IgD-negative memory B cell (primary cell): ENCODE measurements at regions not wholly inside any gene's neighbourhood (a gene's known extent, or its start where the extent isn't known, plus 50 kb on each side); places are given as distances from the start of the nearest gene placed in this dataset.

Source experiments
- H3K27ac Mint-ChIP-seq, 3 donors: one replicate each; pipeline ENCODE4 v1.8.0; 2020 to 2022; ENCODE audit warnings: mild to moderate bottlenecking in 3 of 3, mixed read lengths in 3 of 3, moderate library complexity in 1 of 3
- H3K27me3 Mint-ChIP-seq: one replicate; pipeline ENCODE4 v1.8.0; 2021; ENCODE audit warnings: mixed read lengths
- H3K36me3 Mint-ChIP-seq: one replicate; pipeline ENCODE4 v1.8.0; 2020; ENCODE audit warnings: mild to moderate bottlenecking, mixed read lengths
- H3K4me1 Mint-ChIP-seq, 3 donors: one replicate each; pipeline ENCODE4 v1.8.0; 2020 to 2022; ENCODE audit warnings: mixed read lengths in 3 of 3, mild to moderate bottlenecking in 1 of 3
- H3K4me3 Mint-ChIP-seq, 4 donors: one replicate each; pipeline ENCODE4 v1.8.0; 2020 to 2022; ENCODE audit warnings: mild to moderate bottlenecking in 4 of 4, mixed read lengths in 4 of 4, moderate library complexity in 3 of 4
- H3K9me3 Mint-ChIP-seq, 3 donors: one replicate each; pipeline ENCODE4 v1.8.0; 2020 to 2021; ENCODE audit warnings: mixed read lengths in 3 of 3, mild to moderate bottlenecking in 1 of 3

DNA sequence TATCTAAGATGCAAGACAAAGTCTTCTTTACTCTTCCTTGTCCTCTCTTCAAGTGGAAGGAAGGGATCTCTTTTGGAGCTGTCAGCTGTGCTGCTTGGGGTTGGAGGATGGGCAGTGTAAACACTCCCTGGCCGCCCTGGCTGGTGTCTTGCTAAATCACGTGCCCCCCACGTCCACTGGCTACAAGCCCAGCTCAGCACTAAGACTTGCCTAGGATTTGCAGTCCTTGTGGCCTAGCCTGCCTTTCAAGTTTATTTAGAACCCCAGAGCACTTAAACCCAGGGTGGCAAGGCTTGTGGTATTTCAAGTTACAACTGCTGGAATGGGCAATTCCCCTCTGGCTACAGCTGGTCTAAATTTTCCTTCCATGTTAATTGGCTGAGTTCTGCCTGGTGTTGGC is 272.4 kb upstream of the MYO3A start:
- Mint-ChIP-seq H3K27me3 (no peaks in the 10 kb centered on the region), H3K27ac (no peak overlapping the region), H3K36me3 (peaks cover 1% of the 10 kb centered on the region), H3K9me3 (peaks cover 0 to 9% (median 4%) of the 10 kb centered on the region in 3 donors), H3K4me3 (no peak overlapping the region), H3K4me1 (no peaks in the 10 kb centered on the region)

DNA sequence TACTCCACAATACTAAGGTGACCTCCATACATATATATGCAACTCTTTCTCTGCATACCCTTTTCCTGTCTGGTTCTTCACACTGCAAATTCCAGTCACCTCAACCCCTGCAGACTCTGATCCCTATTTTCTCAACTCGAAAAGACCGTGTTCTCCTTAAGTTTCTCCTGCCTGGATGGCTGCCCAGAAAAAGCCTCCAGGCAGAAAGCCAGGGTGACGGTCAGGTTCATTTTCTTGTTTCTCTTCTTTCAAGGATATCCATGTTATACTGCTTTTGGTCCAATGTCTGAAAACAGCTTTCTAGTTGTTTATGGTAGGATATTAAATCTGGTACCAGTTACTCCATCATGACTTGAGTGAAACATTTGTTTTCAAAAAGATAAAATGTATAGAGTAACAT is 267.8 kb upstream of the MYO3A start:
- Mint-ChIP-seq H3K36me3 (peaks cover 1% of the 10 kb centered on the region), H3K9me3 (peaks cover 1 to 5% (median 4%) of the 10 kb centered on the region in 3 donors), H3K4me1 (no peaks in the 10 kb centered on the region), H3K27ac (no peak overlapping the region), H3K27me3 (peaks cover 3% of the 10 kb centered on the region), H3K4me3 (no peak overlapping the region)

DNA sequence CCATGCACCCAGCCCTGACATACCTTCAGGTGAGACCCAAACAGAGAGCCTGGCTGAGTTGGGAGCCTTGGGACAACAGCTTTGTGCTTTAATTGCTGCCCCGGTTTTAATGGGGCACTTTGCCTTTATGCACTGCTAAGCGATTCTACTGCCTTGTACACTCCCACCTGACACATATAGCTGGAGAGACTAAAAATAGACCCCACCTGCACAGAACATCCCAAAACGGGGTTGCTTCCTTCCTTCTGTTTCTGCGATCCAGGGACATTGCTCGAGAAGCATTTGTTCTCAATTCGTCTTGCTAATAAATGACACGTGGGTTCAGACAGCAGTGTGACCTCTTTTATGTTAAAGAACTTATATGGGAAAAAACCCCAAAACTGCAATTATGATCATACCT is 258.8 kb upstream of the MYO3A start:
- H3K4me3 Mint-ChIP-seq, result no peak overlapping the region
- H3K27ac Mint-ChIP-seq, result no peak overlapping the region
- H3K4me1 Mint-ChIP-seq, result no peaks in the 10 kb centered on the region
- H3K9me3 Mint-ChIP-seq, result peaks cover 0 to 12% (median 1%) of the 10 kb centered on the region in 3 donors
- no peaks in the 10 kb centered on the region for H3K36me3 Mint-ChIP-seq
- H3K27me3 Mint-ChIP-seq, result peaks cover 2% of the 10 kb centered on the region

DNA sequence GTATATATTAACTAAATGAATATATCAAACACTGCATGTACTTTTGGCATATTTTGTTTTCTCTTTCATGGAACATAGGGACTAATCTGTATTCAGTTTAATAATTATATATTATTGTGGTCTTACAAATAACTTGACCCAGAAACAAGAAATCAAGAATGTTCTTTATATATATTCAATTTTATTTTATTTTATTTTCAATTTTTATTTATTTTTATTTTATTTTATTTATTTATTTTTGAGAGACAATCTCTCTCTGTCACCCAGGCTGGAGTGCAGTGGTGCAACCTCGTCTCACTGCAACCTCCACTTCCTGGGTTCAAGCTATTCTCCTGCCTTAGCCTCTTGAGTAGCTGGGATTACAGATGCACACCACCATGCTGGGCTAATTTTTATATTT is 258.4 kb upstream of the MYO3A start:
- Mint-ChIP-seq H3K9me3 (peaks cover 0 to 12% (median 1%) of the 10 kb centered on the region in 3 donors), H3K27me3 (peaks cover 2% of the 10 kb centered on the region), H3K4me3 (no peak overlapping the region), H3K36me3 (no peaks in the 10 kb centered on the region), H3K27ac (no peak overlapping the region), H3K4me1 (no peaks in the 10 kb centered on the region)

DNA sequence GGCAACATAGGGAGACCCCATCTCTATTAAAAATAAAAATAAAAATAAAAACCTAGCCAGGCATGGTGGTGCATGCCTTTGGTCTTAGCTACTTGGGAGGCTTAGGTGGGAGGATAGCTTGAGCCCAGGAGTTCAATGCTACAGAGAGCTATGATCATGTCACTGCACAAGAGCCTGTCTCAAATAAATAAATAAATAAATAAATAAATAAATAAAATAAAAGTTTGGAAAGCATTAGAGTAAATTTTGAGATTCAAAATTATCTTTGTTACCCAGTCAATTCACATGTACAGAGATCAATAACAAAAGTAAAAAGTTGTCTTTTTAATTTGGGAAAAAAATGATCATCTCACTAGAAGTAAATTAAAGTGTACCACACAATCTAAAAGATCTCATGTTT is 255.8 kb upstream of the MYO3A start:
- peaks cover 0 to 11% (median 1%) of the 10 kb centered on the region in 3 donors for H3K9me3 Mint-ChIP-seq

DNA sequence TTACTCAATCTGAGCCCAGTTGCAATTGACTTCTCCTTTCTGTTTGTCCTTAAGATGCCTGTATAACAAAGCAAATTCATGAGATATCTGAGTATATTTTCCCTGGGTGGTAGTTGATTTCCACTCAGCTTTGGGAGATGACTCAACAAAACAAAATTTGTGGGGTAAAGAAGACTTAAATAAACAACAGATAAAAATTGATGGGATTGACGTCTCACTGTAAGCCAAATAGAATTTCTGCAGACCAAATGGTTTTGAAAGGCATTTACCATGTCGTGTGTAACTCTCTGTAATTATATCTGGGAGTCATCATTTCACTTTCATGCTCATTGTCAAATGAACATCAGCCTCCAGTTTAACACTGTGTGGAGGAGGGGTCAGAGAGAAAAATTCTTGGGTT is 255.4 kb upstream of the MYO3A start:
- H3K9me3 Mint-ChIP-seq, result peaks cover 0 to 7% (median 0%) of the 10 kb centered on the region in 3 donors
- peaks cover 2% of the 10 kb centered on the region for H3K27me3 Mint-ChIP-seq
- H3K4me3 Mint-ChIP-seq, result no peak overlapping the region
- no peak overlapping the region for H3K27ac Mint-ChIP-seq
- H3K36me3 Mint-ChIP-seq, result no peaks in the 10 kb centered on the region
- H3K4me1 Mint-ChIP-seq, result peaks cover 0 to 4% (median 2%) of the 10 kb centered on the region in 3 donors

More for the DNA sequence above, 255.8 kb upstream of the MYO3A start:
- Mint-ChIP-seq H3K4me1 (peaks cover 0 to 4% (median 2%) of the 10 kb centered on the region in 3 donors), H3K27me3 (peaks cover 2% of the 10 kb centered on the region), H3K4me3 (no peak overlapping the region), H3K36me3 (no peaks in the 10 kb centered on the region), H3K27ac (no peak overlapping the region)

DNA sequence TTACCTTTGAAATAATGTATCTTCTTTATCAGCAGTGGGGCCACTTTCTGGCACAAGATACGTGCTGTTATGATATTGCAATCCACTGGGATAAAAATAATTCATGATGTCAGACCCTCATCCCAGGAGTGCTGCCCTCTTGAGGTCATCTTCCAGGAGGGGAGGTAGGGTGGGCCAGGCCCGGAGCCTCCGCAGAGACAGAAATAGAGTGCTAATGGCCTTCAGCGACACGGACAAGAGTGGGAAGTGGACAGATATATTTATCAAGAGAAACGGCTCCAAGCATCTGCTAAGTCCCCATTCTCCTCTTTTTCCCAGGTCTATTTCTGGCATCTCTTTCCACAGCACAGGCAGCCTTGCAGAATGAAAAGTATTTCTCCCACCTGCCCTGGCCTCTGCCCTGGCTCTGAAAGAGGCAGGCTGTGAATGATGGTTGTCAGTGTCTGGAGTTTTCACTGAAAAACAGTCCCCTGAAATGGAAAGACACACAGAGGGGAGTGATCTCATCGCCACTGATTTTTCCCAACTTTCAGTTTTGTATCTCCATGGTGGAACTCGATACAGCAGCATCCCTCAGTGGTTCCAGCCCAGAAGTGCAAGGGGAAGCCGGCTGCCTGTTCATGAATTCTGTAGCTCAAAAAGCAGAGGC is 251.7 kb upstream of the MYO3A start:
- Mint-ChIP-seq H3K4me1 (peaks cover 0 to 5% (median 4%) of the 10 kb centered on the region in 3 donors), H3K9me3 (no peaks in the 10 kb centered on the region), H3K36me3 (peaks cover 2% of the 10 kb centered on the region), H3K27me3 (no peaks in the 10 kb centered on the region), H3K27ac (no peak overlapping the region), H3K4me3 (no peak overlapping the region)

DNA sequence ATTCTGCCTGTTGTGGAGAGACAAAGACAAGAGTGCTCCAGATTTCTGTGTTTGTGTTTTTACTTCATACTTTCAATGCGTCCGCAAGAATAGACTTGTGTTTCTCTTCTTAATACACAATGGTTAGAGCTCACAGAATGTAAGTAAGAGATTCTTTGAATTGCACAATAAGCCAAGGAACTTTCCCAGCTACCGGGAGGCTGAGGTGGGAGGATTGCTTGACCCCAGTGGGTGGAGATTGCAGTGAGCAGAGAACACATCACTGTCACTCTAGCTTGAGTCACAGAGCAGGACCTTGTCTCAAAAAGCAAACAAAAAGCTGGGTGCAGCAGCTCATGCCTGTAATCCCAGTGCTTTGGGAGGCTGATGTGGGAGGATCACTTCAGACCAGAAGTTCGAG is 250.7 kb upstream of the MYO3A start:
- no peaks in the 10 kb centered on the region for H3K9me3 Mint-ChIP-seq
- no peak overlapping the region for H3K4me3 Mint-ChIP-seq
- no peaks in the 10 kb centered on the region for H3K27me3 Mint-ChIP-seq
- H3K27ac Mint-ChIP-seq, result no peak overlapping the region
- H3K36me3 Mint-ChIP-seq, result peaks cover 2% of the 10 kb centered on the region
- peaks cover 0 to 5% (median 4%) of the 10 kb centered on the region in 3 donors for H3K4me1 Mint-ChIP-seq

DNA sequence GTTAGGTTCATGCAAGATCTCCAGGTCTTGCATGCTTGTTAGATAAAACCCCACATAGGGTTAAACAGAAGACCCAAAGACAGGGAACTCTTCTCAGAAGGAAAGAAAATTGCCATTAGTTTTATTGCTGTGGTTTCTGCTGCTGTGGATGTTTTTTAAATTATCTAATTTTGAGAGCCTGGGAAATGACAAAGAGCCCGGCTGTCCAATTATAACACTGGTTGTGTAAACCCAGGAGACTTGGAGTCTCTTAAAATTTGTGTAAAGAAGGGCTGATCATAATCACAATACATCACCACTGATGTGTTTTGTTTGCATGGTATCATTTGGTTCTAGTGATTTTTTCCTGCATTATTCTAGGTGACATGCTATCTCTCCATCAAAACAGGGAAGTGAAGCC is 246.5 kb upstream of the MYO3A start:
- Mint-ChIP-seq H3K4me1 (peaks cover 19 to 24% (median 21%) of the 10 kb centered on the region in 3 donors), H3K27ac (no peak overlapping the region), H3K4me3 (no peak overlapping the region), H3K9me3 (peaks cover 0 to 4% (median 3%) of the 10 kb centered on the region in 3 donors), H3K27me3 (no peaks in the 10 kb centered on the region), H3K36me3 (peaks cover 4% of the 10 kb centered on the region)

DNA sequence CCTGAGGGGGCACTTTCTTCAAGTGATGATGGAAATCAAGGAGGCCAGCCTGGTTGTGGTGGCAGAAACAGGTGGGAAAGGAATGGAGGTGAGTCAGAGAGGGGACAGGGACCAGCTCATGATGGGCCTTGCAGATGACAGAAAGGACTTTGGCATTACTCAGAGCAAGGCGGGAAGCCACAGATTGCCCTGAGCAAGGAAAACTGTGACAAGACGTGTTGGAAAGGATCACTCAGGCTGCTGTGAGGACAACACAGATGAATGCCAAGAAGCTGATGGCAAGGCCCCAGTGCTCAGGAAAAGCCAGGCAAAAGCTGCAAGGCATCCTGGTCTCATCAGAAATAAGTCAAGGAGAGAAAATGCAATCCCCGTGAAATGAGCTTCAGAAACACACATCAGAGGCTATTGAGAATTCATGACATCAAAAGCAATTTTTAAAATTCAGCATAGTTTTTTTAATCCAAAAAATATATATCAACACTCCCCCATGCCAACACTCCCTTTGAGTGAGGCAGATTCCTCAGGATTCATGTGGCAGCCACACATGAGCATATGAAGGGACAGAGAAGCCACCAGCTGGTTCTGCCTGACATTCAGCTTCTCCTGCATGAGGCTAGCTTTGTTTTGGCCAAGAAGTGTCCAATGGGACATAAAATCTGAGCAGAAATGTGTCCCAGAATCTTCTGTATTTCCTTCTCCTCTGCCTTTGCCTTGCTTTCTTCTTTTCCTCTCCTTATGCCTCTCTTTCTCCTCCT is 244.5 kb upstream of the MYO3A start:
- Mint-ChIP-seq H3K4me3 (peak overlapping the region in 1 of 4 donors; percentile 23), H3K9me3 (peaks cover 0 to 4% (median 3%) of the 10 kb centered on the region in 3 donors), H3K27ac (no peak overlapping the region), H3K36me3 (peaks cover 4% of the 10 kb centered on the region), H3K4me1 (peaks cover 26 to 35% (median 34%) of the 10 kb centered on the region in 3 donors), H3K27me3 (no peaks in the 10 kb centered on the region)

DNA sequence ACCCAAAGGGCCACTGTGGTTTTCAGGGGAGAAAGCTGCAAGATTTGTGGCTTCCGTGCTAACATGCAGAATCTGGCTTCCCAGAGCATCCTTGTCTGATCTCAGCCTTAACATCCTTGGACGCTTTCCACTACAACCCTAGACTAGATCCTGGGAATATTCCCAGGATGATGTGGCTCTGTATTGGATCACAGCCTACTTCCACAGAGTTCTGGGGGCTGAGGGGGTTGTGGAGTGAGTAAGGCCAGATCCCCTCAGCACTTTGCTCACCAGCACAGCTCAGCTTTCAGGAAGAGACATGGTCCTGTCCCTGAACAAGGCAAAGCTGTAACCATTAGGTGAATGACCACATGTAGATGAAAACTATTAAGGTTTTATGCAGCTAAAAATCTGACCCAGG is 241.3 kb upstream of the MYO3A start:
- Mint-ChIP-seq H3K36me3 (peaks cover 2% of the 10 kb centered on the region), H3K27ac (no peak overlapping the region), H3K4me3 (peak overlapping the region in 2 of 4 donors; percentile 35 to 46), H3K27me3 (no peaks in the 10 kb centered on the region), H3K9me3 (peaks cover 0 to 4% (median 3%) of the 10 kb centered on the region in 3 donors), H3K4me1 (peaks cover 40 to 52% (median 50%) of the 10 kb centered on the region in 3 donors)

DNA sequence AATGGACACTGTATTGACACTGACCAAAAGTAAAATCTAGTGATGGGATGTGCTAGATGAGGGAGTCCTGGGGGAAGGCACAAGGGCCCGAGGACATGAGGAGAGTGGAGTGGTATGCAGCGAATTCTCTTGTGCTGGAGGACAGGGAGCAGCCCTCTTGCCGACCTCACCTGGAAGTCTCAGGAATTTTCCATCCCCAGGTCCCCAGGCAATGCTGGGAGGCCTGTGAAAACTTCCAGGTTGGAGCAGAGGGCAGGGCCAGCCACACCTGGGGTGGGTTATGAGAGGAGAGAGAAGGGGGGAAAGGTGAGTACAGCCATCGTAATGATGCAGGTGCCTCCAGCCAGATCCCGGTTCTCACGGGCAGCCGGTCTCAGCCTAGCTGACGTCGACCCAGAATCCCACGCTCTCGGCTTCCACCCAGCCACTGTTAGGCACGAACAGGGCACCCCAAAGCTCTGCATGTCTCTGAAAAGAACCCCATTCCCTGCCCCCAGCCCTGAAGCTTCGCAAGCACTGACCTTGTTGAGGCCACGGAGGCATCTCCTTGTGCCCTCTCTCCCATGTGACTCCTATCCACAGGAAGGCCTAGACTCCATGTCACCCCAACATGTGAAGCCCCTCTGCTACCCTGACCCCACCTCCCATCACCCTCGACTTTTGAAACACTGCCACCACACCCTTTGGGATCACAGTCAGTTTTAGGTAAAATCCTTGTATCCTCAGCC is 239.7 kb upstream of the MYO3A start:
- Mint-ChIP-seq H3K27me3 (no peaks in the 10 kb centered on the region), H3K27ac (peak overlapping the region in 1 of 3 donors; percentile 86), H3K36me3 (no peaks in the 10 kb centered on the region), H3K9me3 (peaks cover 0 to 4% (median 3%) of the 10 kb centered on the region in 3 donors), H3K4me1 (peaks cover 37 to 54% (median 50%) of the 10 kb centered on the region in 3 donors), H3K4me3 (peak overlapping the region in 3 of 4 donors; percentile 0 to 91 (median 81))

DNA sequence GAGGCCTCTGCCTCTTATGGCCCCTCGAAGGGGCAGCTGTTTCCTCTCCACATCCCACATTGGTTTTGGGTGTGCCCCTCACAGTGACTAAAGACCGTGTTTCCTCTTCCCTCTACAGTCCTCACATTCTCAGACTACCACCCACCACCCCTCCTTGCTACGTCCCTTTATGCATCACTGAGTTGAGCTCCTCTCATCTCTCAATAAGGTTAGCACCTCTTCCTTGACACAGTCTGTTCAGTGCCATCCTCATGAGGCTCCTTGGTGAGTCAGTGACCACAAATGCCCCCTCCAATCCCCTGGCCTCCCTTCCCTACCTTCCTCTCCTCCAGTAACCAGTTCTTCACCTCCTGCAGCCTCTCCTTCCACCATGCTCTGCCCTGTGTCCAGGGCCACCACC is 239.1 kb upstream of the MYO3A start:
- Mint-ChIP-seq H3K4me3 (peak overlapping the region; percentile 0 to 91 (median 56)), H3K27ac (peak overlapping the region in 2 of 3 donors; percentile 27 to 86), H3K27me3 (no peaks in the 10 kb centered on the region), H3K9me3 (peaks cover 0 to 4% (median 3%) of the 10 kb centered on the region in 3 donors), H3K36me3 (no peaks in the 10 kb centered on the region), H3K4me1 (peaks cover 37 to 54% (median 50%) of the 10 kb centered on the region in 3 donors)

DNA sequence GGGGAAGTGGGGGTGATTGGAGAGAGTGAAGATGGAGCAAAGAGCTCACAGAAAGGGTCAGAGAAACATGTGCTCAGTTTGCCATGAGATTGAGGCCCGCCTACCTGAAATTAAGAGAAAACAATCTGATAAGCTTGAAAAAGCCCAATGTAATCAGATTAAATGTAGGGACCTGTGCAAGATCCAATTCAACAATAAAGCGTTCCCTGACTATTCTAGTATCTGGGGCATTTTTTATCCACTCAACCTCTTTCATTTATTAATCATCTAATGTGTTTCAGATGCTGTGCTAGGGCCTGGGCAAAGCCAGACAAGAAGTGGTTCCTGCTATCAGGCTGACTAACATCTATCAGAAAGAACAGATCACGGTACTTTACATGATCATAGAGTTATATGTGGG is 238.4 kb upstream of the MYO3A start:
- peaks cover 0 to 3% (median 2%) of the 10 kb centered on the region in 3 donors for H3K9me3 Mint-ChIP-seq
- H3K4me3 Mint-ChIP-seq, result peak overlapping the region in 3 of 4 donors; percentile 0 to 91 (median 81)
- H3K4me1 Mint-ChIP-seq, result peaks cover 35 to 50% (median 47%) of the 10 kb centered on the region in 3 donors

More for the DNA sequence above, 238.4 kb upstream of the MYO3A start:
- no peaks in the 10 kb centered on the region for H3K27me3 Mint-ChIP-seq
- no peaks in the 10 kb centered on the region for H3K36me3 Mint-ChIP-seq
- H3K27ac Mint-ChIP-seq, result peak overlapping the region in 2 of 3 donors; percentile 27 to 54
